PC-3 (cell line): ENCODE measurements at regions not wholly inside any gene's neighbourhood (a gene's known extent, or its start where the extent isn't known, plus 50 kb on each side); places are given as distances from the start of the nearest gene placed in this dataset.

Experiments used
- EZH2phosphoT487 ChIP-seq: fragments of 300-600 bp; sonication (generic); IDR thresholded peaks from 2 replicates; pipeline ENCODE4 v1.6.1; 2018; ENCODE audit warnings: mild to moderate bottlenecking, antibody characterized with exemption, low read length, borderline replicate concordance
- TF ChIP-seq, protein P1 (sequence below): fragments of 300-600 bp; sonication (generic); conservative IDR thresholded peaks from 2 replicates; pipeline ENCODE4 v1.5.1; 2017; ENCODE audit warnings: antibody characterized with exemption, low read depth, mild to moderate bottlenecking, low read length

DNA sequence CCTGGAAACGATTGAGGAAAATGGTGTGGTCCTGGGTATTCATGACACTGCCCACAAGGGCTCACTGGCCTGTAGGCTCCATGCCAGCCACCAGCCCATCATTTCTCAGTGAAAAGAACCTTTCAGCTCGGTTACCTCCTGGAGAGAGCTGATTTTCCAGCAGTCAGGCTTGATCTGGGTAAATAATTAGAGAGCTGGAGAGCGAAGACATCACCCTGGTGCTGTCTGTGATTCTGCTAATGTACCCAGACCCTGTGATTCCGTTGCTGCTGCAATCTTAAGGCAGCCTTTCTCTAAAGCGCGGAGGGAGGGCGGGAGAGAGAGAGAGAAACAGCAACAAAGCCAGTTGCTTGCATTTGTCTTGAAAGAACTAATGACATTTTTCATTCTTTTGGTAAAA lies 221.9 kb upstream of the TOPAZ1 start:
- TF ChIP-seq, protein P1, sequence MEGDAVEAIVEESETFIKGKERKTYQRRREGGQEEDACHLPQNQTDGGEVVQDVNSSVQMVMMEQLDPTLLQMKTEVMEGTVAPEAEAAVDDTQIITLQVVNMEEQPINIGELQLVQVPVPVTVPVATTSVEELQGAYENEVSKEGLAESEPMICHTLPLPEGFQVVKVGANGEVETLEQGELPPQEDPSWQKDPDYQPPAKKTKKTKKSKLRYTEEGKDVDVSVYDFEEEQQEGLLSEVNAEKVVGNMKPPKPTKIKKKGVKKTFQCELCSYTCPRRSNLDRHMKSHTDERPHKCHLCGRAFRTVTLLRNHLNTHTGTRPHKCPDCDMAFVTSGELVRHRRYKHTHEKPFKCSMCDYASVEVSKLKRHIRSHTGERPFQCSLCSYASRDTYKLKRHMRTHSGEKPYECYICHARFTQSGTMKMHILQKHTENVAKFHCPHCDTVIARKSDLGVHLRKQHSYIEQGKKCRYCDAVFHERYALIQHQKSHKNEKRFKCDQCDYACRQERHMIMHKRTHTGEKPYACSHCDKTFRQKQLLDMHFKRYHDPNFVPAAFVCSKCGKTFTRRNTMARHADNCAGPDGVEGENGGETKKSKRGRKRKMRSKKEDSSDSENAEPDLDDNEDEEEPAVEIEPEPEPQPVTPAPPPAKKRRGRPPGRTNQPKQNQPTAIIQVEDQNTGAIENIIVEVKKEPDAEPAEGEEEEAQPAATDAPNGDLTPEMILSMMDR: no peak
- TF ChIP-seq EZH2phosphoT487: no peak
